Activated T-helper 1 cell treated with anti-CD3 and anti-CD28 coated beads, Interleukin-12 subunit alpha, Interleukin-12 subunit beta, Interleukin-2, Interleukin-4 antibody, amounts not matched to agents 30 ng/mL and 10 ng/mL and 1 ng/mL, durations not matched to agents 14 hours and 24 hours and 36 hours (primary cell): ENCODE measurements at regions not wholly inside any gene's neighbourhood (a gene's known extent, or its start where the extent isn't known, plus 50 kb on each side); places are given as distances from the start of the nearest gene placed in this dataset.

Experiments
- DNase-seq: peaks from one replicate; pipeline ENCODE4 v3.0.0; 2021; ENCODE audit warnings: low spot score
- H3K27ac Mint-ChIP-seq: one replicate; pipeline ENCODE4 v1.8.0; 2021; ENCODE audit warnings: mild to moderate bottlenecking, mixed read lengths
- H3K27me3 Mint-ChIP-seq: one replicate; pipeline ENCODE4 v1.8.0; 2022; ENCODE audit warnings: mild to moderate bottlenecking, moderate library complexity, mixed read lengths; ENCODE audit not compliant: insufficient read depth
- H3K36me3 Mint-ChIP-seq: one replicate; pipeline ENCODE4 v1.8.0; 2021; ENCODE audit warnings: low read depth, mixed read lengths
- H3K4me1 Mint-ChIP-seq: one replicate; pipeline ENCODE4 v1.8.0; 2021; ENCODE audit warnings: low read depth, mixed read lengths
- H3K4me3 Mint-ChIP-seq: one replicate; pipeline ENCODE4 v1.8.0; 2021; ENCODE audit warnings: mild to moderate bottlenecking, moderate library complexity, mixed read lengths
- H3K9me3 Mint-ChIP-seq: one replicate; pipeline ENCODE4 v1.8.0; 2021; ENCODE audit warnings: mixed read lengths
- intact Hi-C: fragments of 100-400 bp; cut with micrococcal nuclease; formaldehyde crosslinking; loops from one replicate; pipeline ENCODE4 v1.15.1; 2024

- Mint-ChIP-seq H3K4me3 (no peak overlapping the region), H3K27me3 (no peaks in the 10 kb centered on the region), H3K9me3 (no peaks in the 10 kb centered on the region), H3K27ac (no peak overlapping the region), H3K4me1 (no peaks in the 10 kb centered on the region), H3K36me3 (no peaks in the 10 kb centered on the region)
- DNase-seq = no peak
- intact Hi-C loops = no loop called here
Measured at GRCh38 chr5:106959387-106959786, 711.4 kb downstream of the EFNA5 start.

GRCh38 chr5:106957336-106957735, 713.4 kb downstream of the EFNA5 start:
- intact Hi-C loops = no loop called here
- Mint-ChIP-seq H3K36me3 (no peaks in the 10 kb centered on the region), H3K4me1 (no peaks in the 10 kb centered on the region), H3K4me3 (no peak overlapping the region), H3K9me3 (no peaks in the 10 kb centered on the region), H3K27ac (no peak overlapping the region), H3K27me3 (no peaks in the 10 kb centered on the region)
- no peak for DNase-seq

GRCh38 chr5:106956886-106957285, 713.9 kb downstream of the EFNA5 start:
- no peaks in the 10 kb centered on the region for H3K36me3 Mint-ChIP-seq
- DNase-seq = no peak
- intact Hi-C loops = no loop called here
- H3K27me3 Mint-ChIP-seq = no peaks in the 10 kb centered on the region
- no peak overlapping the region for H3K4me3 Mint-ChIP-seq
- no peaks in the 10 kb centered on the region for H3K4me1 Mint-ChIP-seq
- no peak overlapping the region for H3K27ac Mint-ChIP-seq
- no peaks in the 10 kb centered on the region for H3K9me3 Mint-ChIP-seq

GRCh38 chr5:106956187-106956586, 714.5 kb downstream of the EFNA5 start:
- Mint-ChIP-seq H3K4me1 (no peaks in the 10 kb centered on the region), H3K36me3 (no peaks in the 10 kb centered on the region), H3K4me3 (no peak overlapping the region), H3K9me3 (no peaks in the 10 kb centered on the region), H3K27ac (no peak overlapping the region), H3K27me3 (no peaks in the 10 kb centered on the region)
- no peak for DNase-seq
- intact Hi-C loops = no loop called here

GRCh38 chr5:106940986-106941385, 729.8 kb downstream of the EFNA5 start:
- no peaks in the 10 kb centered on the region for H3K4me1 Mint-ChIP-seq
- H3K4me3 Mint-ChIP-seq = no peak overlapping the region
- DNase-seq = no peak
- no peak overlapping the region for H3K27ac Mint-ChIP-seq
- H3K9me3 Mint-ChIP-seq = no peaks in the 10 kb centered on the region
- H3K27me3 Mint-ChIP-seq = no peaks in the 10 kb centered on the region
- no peaks in the 10 kb centered on the region for H3K36me3 Mint-ChIP-seq
- intact Hi-C loops = no loop called here

- Mint-ChIP-seq H3K27ac (no peak overlapping the region), H3K4me3 (no peak overlapping the region), H3K27me3 (no peaks in the 10 kb centered on the region), H3K4me1 (no peaks in the 10 kb centered on the region), H3K36me3 (no peaks in the 10 kb centered on the region), H3K9me3 (no peaks in the 10 kb centered on the region)
- DNase-seq = no peak
- intact Hi-C loops = no loop called here
Measured at GRCh38 chr5:106940301-106940846, 730.4 kb downstream of the EFNA5 start.

GRCh38 chr5:106923409-106923808, 747.3 kb downstream of the EFNA5 start:
- Mint-ChIP-seq H3K9me3 (no peaks in the 10 kb centered on the region), H3K27ac (no peak overlapping the region), H3K36me3 (no peaks in the 10 kb centered on the region), H3K4me1 (no peaks in the 10 kb centered on the region), H3K27me3 (no peaks in the 10 kb centered on the region), H3K4me3 (no peak overlapping the region)
- DNase-seq = no peak
- intact Hi-C loops = no loop called here

GRCh38 chr5:106921567-106921966, 749.2 kb downstream of the EFNA5 start:
- no peaks in the 10 kb centered on the region for H3K36me3 Mint-ChIP-seq
- H3K4me1 Mint-ChIP-seq = no peaks in the 10 kb centered on the region
- no peak overlapping the region for H3K27ac Mint-ChIP-seq
- no peaks in the 10 kb centered on the region for H3K9me3 Mint-ChIP-seq
- no peaks in the 10 kb centered on the region for H3K27me3 Mint-ChIP-seq
- intact Hi-C loops = no loop called here
- DNase-seq = no peak
- no peak overlapping the region for H3K4me3 Mint-ChIP-seq

- no peak for DNase-seq
- intact Hi-C loops = no loop called here
- no peaks in the 10 kb centered on the region for H3K27me3 Mint-ChIP-seq
- no peaks in the 10 kb centered on the region for H3K36me3 Mint-ChIP-seq
- no peak overlapping the region for H3K27ac Mint-ChIP-seq
- H3K4me3 Mint-ChIP-seq = no peak overlapping the region
- no peaks in the 10 kb centered on the region for H3K4me1 Mint-ChIP-seq
- H3K9me3 Mint-ChIP-seq = peaks cover 8% of the 10 kb centered on the region
Measured at GRCh38 chr5:106910486-106910885, 760.3 kb downstream of the EFNA5 start.

GRCh38 chr5:106909716-106910115, 761.0 kb downstream of the EFNA5 start:
- no peaks in the 10 kb centered on the region for H3K4me1 Mint-ChIP-seq
- intact Hi-C loops = no loop called here
- no peak for DNase-seq
- no peak overlapping the region for H3K27ac Mint-ChIP-seq
- H3K27me3 Mint-ChIP-seq = no peaks in the 10 kb centered on the region
- H3K9me3 Mint-ChIP-seq = peaks cover 3% of the 10 kb centered on the region
- H3K4me3 Mint-ChIP-seq = no peak overlapping the region
- H3K36me3 Mint-ChIP-seq = no peaks in the 10 kb centered on the region

GRCh38 chr5:106907979-106908378, 762.8 kb downstream of the EFNA5 start:
- Mint-ChIP-seq H3K27ac (no peak overlapping the region), H3K4me3 (no peak overlapping the region), H3K36me3 (no peaks in the 10 kb centered on the region), H3K9me3 (peaks cover 3% of the 10 kb centered on the region), H3K4me1 (no peaks in the 10 kb centered on the region), H3K27me3 (no peaks in the 10 kb centered on the region)
- no peak for DNase-seq
- intact Hi-C loops = no loop called here

- Mint-ChIP-seq H3K27ac (no peak overlapping the region), H3K27me3 (no peaks in the 10 kb centered on the region), H3K4me3 (no peak overlapping the region), H3K36me3 (no peaks in the 10 kb centered on the region), H3K9me3 (peaks cover 3% of the 10 kb centered on the region), H3K4me1 (no peaks in the 10 kb centered on the region)
- intact Hi-C loops = no loop called here
- no peak for DNase-seq
Measured at GRCh38 chr5:106906199-106906598, 764.5 kb downstream of the EFNA5 start.

GRCh38 chr5:106894964-106895363, 775.8 kb downstream of the EFNA5 start:
- no peaks in the 10 kb centered on the region for H3K27me3 Mint-ChIP-seq
- intact Hi-C loops = no loop called here
- H3K36me3 Mint-ChIP-seq = no peaks in the 10 kb centered on the region
- no peak overlapping the region for H3K4me3 Mint-ChIP-seq
- no peak overlapping the region for H3K27ac Mint-ChIP-seq
- no peaks in the 10 kb centered on the region for H3K4me1 Mint-ChIP-seq
- no peaks in the 10 kb centered on the region for H3K9me3 Mint-ChIP-seq
- DNase-seq = no peak

- H3K27me3 Mint-ChIP-seq = no peaks in the 10 kb centered on the region
- no peaks in the 10 kb centered on the region for H3K36me3 Mint-ChIP-seq
- no peaks in the 10 kb centered on the region for H3K4me1 Mint-ChIP-seq
- no peak overlapping the region for H3K27ac Mint-ChIP-seq
- H3K9me3 Mint-ChIP-seq = no peaks in the 10 kb centered on the region
- H3K4me3 Mint-ChIP-seq = no peak overlapping the region
- intact Hi-C loops = no loop called here
- DNase-seq = no peak
Measured at GRCh38 chr5:106882035-106882434, 788.7 kb downstream of the EFNA5 start.
